ENCODE measurements at regions not wholly inside any gene's neighbourhood (a gene's known extent, or its start where the extent isn't known, plus 50 kb on each side); places are given as distances from the start of the nearest gene placed in this dataset.

GRCh38 chr7:50921114-50921813 lies 138.6 kb upstream of the GRB10 start:
- TF ChIP-seq CTCF (conservative IDR thresholded peaks at IDR 0.05 in 1 of 2, IDR thresholded peaks at IDR 0.05 in 1 of 2; ENCODE audit: low read depth in 1 of 2, low read length in 2 of 2) (no peak), EZH2 (IDR thresholded peaks at IDR 0.05; ENCODE audit: low read length, missing control alignments) (no peak)

Data from fibroblast of lung (primary cell).